MCF 10A (cell line): ENCODE measurements at regions not wholly inside any gene's neighbourhood (a gene's known extent, or its start where the extent isn't known, plus 50 kb on each side); places are given as distances from the start of the nearest gene placed in this dataset.

Source experiments
- BruUV-seq: library from RNA; stranded (reverse); fragments of 400-500 nt; replicated peaks from 2 replicates; lab custom pipeline; 2021; lab: Mats Ljungman, UMichigan
- CTCF ChIA-PET: fragments of 300-600 bp; sonication (Branson Sonifier 250); formaldehyde crosslinking; extraction: SDS; loops from one replicate; lab custom pipeline; 2021; ENCODE audit warnings: antibody characterized with exemption, inconsistent platforms; lab: Yijun Ruan, JAX
- POLR2A ChIA-PET: fragments of 300-600, 350-650 bp; sonication (Branson Sonifier 250); formaldehyde crosslinking; extraction: SDS; loops from one replicate; lab custom pipeline; 2020; ENCODE audit warnings: antibody characterized with exemption, inconsistent platforms; lab: Yijun Ruan, JAX
- DNase-seq: peaks from one replicate; pipeline ENCODE4 v3.0.0-alpha.2; 2018; ENCODE audit not compliant: unreplicated experiment
- H3K27ac Mint-ChIP-seq: one replicate; pipeline ENCODE4 v1.8.0; 2022; ENCODE audit warnings: mild to moderate bottlenecking, low read depth, mixed read lengths; ENCODE audit not compliant: unreplicated experiment
- H3K27me3 Mint-ChIP-seq: one replicate; pipeline ENCODE4 v1.8.0; 2022; ENCODE audit warnings: mixed read lengths; ENCODE audit not compliant: insufficient read depth, unreplicated experiment
- H3K36me3 Mint-ChIP-seq: one replicate; pipeline ENCODE4 v1.8.0; 2022; ENCODE audit warnings: mild to moderate bottlenecking, moderate library complexity, mixed read lengths; ENCODE audit not compliant: insufficient read depth, unreplicated experiment
- H3K4me1 Mint-ChIP-seq: one replicate; pipeline ENCODE4 v1.8.0; 2022; ENCODE audit warnings: mixed read lengths; ENCODE audit not compliant: insufficient read depth, unreplicated experiment
- H3K4me3 Mint-ChIP-seq: one replicate; pipeline ENCODE4 v1.8.0; 2022; ENCODE audit warnings: mild to moderate bottlenecking, moderate library complexity, mixed read lengths; ENCODE audit not compliant: unreplicated experiment
- H3K9me3 Mint-ChIP-seq: one replicate; pipeline ENCODE4 v1.8.0; 2022; ENCODE audit warnings: mixed read lengths; ENCODE audit not compliant: unreplicated experiment
- intact Hi-C: fragments of 100-400 bp; cut with micrococcal nuclease; formaldehyde crosslinking; loops from 2 replicates; pipeline ENCODE4 v1.14.1; 2022
- TF ChIP-seq, protein P1 (sequence below): fragments of 200-600 bp; IDR thresholded peaks from one replicate; pipeline ENCODE4 v1.8.0; 2022; ENCODE audit warnings: antibody characterized with exemption, mild to moderate bottlenecking; ENCODE audit not compliant: unreplicated experiment

- Mint-ChIP-seq H3K4me3 (no peak overlapping the region), H3K27me3 (no peaks in the 10 kb centered on the region), H3K4me1 (no peaks in the 10 kb centered on the region), H3K27ac (no peak overlapping the region), H3K36me3 (no peaks in the 10 kb centered on the region), H3K9me3 (no peaks in the 10 kb centered on the region)
- ChIA-PET CTCF (no interaction called here), POLR2A (no interaction called here)
- DNase-seq = no peak
- TF ChIP-seq, protein P1, sequence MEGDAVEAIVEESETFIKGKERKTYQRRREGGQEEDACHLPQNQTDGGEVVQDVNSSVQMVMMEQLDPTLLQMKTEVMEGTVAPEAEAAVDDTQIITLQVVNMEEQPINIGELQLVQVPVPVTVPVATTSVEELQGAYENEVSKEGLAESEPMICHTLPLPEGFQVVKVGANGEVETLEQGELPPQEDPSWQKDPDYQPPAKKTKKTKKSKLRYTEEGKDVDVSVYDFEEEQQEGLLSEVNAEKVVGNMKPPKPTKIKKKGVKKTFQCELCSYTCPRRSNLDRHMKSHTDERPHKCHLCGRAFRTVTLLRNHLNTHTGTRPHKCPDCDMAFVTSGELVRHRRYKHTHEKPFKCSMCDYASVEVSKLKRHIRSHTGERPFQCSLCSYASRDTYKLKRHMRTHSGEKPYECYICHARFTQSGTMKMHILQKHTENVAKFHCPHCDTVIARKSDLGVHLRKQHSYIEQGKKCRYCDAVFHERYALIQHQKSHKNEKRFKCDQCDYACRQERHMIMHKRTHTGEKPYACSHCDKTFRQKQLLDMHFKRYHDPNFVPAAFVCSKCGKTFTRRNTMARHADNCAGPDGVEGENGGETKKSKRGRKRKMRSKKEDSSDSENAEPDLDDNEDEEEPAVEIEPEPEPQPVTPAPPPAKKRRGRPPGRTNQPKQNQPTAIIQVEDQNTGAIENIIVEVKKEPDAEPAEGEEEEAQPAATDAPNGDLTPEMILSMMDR = no peak
- no TSS peak for BruUV-seq
- intact Hi-C loops = no loop called here
Observed at GRCh38 chr17:69919789-69920188, 155.2 kb upstream of the KCNJ16 start.

DNA sequence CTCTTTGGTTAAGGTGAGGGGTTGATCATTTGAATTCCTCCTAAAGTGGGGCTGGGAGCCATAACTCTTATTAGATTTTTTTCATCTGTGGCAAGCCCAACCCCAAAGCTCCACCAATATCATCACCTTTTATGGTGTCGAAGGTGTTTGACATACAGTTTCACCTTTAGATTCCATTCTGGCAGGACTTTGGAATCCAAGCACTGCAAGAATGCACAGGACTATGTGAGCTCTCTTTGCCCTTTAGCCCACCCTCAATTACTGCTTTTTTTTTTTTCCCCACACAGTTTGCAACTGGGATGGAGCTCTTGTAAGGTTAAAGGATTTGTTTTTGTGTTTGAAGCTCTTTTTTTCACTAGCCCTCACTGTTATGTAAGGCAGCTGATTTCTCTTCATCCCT, 154.0 kb upstream of the KCNJ16 start:
- Mint-ChIP-seq H3K36me3 (no peaks in the 10 kb centered on the region), H3K27me3 (no peaks in the 10 kb centered on the region), H3K4me1 (no peaks in the 10 kb centered on the region), H3K27ac (no peak overlapping the region), H3K4me3 (no peak overlapping the region), H3K9me3 (no peaks in the 10 kb centered on the region)
- DNase-seq = no peak
- TF ChIP-seq, protein P1 = no peak
- POLR2A ChIA-PET = interaction anchor here (0.7 kb wide), 1 partner anchor 208 kb away, joined by 3 read pairs; no protein-coding TSS in a partner anchor
- BruUV-seq = no TSS peak
- CTCF ChIA-PET = interaction anchor here (0.5 kb wide), 1 partner anchor 420 kb away, joined by 3 read pairs; no protein-coding TSS in a partner anchor
- intact Hi-C loops = no loop called here

GRCh38 chr17:69928611-69929010, 146.4 kb upstream of the KCNJ16 start:
- no peak for DNase-seq
- Mint-ChIP-seq H3K4me3 (no peak overlapping the region), H3K27ac (no peak overlapping the region), H3K36me3 (no peaks in the 10 kb centered on the region), H3K9me3 (no peaks in the 10 kb centered on the region), H3K27me3 (no peaks in the 10 kb centered on the region), H3K4me1 (no peaks in the 10 kb centered on the region)
- intact Hi-C loops = no loop called here
- TF ChIP-seq, protein P1 = no peak
- CTCF ChIA-PET = no interaction called here
- BruUV-seq = no TSS peak
- POLR2A ChIA-PET = no interaction called here

DNA sequence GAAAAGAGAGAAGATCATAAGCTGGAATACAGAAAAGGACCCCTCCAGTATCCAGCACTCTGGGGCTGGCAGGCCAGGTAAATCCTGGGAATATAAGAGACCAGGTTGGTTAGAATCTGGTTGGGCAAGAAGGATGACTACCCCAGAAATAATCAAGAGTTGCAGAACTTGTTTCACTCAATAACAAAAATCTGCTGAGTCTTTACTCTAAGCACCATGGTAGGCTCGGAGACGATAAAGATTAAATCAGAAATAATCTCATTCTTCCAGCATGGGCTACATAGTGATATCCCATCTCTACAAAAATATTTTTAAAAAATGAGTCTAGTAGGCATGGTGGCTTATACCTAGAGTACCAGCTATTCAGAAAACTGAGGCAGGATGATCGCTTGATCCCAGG, 138.0 kb upstream of the KCNJ16 start:
- CTCF ChIA-PET = no interaction called here
- intact Hi-C loops = no loop called here
- no peak overlapping the region for H3K27ac Mint-ChIP-seq
- POLR2A ChIA-PET = no interaction called here
- BruUV-seq = no TSS peak
- no peaks in the 10 kb centered on the region for H3K27me3 Mint-ChIP-seq
- no peaks in the 10 kb centered on the region for H3K36me3 Mint-ChIP-seq
- no peak overlapping the region for H3K4me3 Mint-ChIP-seq
- H3K4me1 Mint-ChIP-seq = no peaks in the 10 kb centered on the region
- peaks cover 7% of the 10 kb centered on the region for H3K9me3 Mint-ChIP-seq
- TF ChIP-seq, protein P1 = no peak
- DNase-seq = no peak
